WTC11 (cell line): ENCODE measurements at regions not wholly inside any gene's neighbourhood (a gene's known extent, or its start where the extent isn't known, plus 50 kb on each side); places are given as distances from the start of the nearest gene placed in this dataset.

Source experiments
- CREB1 ChIP-seq: sonication (generic); formaldehyde crosslinking; IDR thresholded peaks from 2 replicates; pipeline ENCODE4 v1.8.0; 2023; ENCODE audit warnings: mild to moderate bottlenecking, missing genetic modification reagents
- NFE2L1 ChIP-seq: sonication (generic); formaldehyde crosslinking; IDR thresholded peaks from 2 replicates; pipeline ENCODE4 v1.8.1; 2023; ENCODE audit warnings: missing genetic modification reagents
- NR2C2 ChIP-seq: sonication (generic); formaldehyde crosslinking; IDR thresholded peaks from 2 replicates; pipeline ENCODE4 v1.8.0; 2022; ENCODE audit warnings: mild to moderate bottlenecking, missing genetic modification reagents
- RORB ChIP-seq: fragments of 250-450 bp; sonication (Bioruptor Pico); IDR thresholded peaks from 2 replicates; pipeline ENCODE4 v1.9.0; 2021; ENCODE audit warnings: mild to moderate bottlenecking
- SMAD3 ChIP-seq: sonication (generic); formaldehyde crosslinking; IDR thresholded peaks from 2 replicates; pipeline ENCODE4 v1.8.0; 2022; ENCODE audit warnings: missing genetic modification reagents, mild to moderate bottlenecking, borderline replicate concordance
- TEAD1 ChIP-seq: sonication (generic); formaldehyde crosslinking; IDR thresholded peaks from 2 replicates; pipeline ENCODE4 v1.8.0; 2022; ENCODE audit warnings: mild to moderate bottlenecking, missing genetic modification reagents
- TP53 ChIP-seq: sonication (generic); formaldehyde crosslinking; IDR thresholded peaks from 2 replicates; pipeline ENCODE4 v1.8.1; 2023; ENCODE audit warnings: mild to moderate bottlenecking, missing genetic modification reagents
- TF ChIP-seq, protein P1 (sequence below): fragments of 200-600 bp; IDR thresholded peaks from 2 replicates; pipeline ENCODE4 v1.8.0; 2022; ENCODE audit warnings: antibody characterized with exemption
- TF ChIP-seq, protein P2 (sequence below): sonication (generic); formaldehyde crosslinking; IDR thresholded peaks from 2 replicates; pipeline ENCODE4 v1.8.1; 2022; ENCODE audit warnings: mild to moderate bottlenecking, moderate library complexity, missing genetic modification reagents
- TF ChIP-seq, protein P3 (sequence below): fragments of 250-450 bp; sonication (Bioruptor Pico); IDR thresholded peaks from 2 replicates; pipeline ENCODE4 v1.9.0; 2021; ENCODE audit warnings: moderate library complexity, mild to moderate bottlenecking, inconsistent platforms, borderline replicate concordance
- TF ChIP-seq, protein P4 (sequence below): sonication (generic); formaldehyde crosslinking; IDR thresholded peaks from 2 replicates; pipeline ENCODE4 v1.8.1; 2023; ENCODE audit warnings: mild to moderate bottlenecking, missing genetic modification reagents
- TF ChIP-seq, protein P5 (sequence below): sonication (generic); formaldehyde crosslinking; IDR thresholded peaks from 2 replicates; pipeline ENCODE4 v1.8.1; 2022; ENCODE audit warnings: low read depth, missing genetic modification reagents, borderline replicate concordance

DNA sequence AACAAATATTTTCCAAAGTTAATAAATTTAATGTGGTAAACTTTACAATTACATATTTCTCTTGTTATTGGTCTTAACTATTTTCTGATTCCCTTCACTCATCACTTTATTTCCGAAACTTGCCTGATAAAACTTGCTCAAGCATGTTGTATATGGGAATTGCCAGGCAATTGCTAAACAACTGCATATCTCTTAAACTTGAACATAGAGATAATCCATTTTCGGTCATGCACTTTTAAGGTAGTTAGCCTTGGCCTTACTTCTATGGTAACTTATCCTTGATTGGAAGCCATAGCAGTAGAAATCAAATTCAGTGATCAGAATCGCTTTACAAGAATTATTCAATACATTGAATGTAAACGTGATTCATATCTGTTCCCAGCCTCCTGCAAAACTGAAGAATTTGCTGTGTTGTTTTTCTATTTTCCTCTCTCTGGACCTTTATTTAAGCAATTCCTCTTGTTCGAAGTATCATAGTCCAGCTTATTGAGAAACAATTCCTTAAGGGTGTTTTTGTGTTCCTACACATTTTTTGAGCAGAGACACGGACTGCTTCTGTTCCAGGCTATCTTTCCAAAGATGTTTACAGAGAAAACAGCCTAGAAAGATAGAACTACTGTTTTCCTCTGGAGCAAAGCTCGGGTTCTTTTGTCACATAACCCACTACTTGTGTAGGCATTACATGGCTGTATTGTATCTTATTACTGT lies 674.3 kb downstream of the IRS1 start:
- TF ChIP-seq, protein P1, sequence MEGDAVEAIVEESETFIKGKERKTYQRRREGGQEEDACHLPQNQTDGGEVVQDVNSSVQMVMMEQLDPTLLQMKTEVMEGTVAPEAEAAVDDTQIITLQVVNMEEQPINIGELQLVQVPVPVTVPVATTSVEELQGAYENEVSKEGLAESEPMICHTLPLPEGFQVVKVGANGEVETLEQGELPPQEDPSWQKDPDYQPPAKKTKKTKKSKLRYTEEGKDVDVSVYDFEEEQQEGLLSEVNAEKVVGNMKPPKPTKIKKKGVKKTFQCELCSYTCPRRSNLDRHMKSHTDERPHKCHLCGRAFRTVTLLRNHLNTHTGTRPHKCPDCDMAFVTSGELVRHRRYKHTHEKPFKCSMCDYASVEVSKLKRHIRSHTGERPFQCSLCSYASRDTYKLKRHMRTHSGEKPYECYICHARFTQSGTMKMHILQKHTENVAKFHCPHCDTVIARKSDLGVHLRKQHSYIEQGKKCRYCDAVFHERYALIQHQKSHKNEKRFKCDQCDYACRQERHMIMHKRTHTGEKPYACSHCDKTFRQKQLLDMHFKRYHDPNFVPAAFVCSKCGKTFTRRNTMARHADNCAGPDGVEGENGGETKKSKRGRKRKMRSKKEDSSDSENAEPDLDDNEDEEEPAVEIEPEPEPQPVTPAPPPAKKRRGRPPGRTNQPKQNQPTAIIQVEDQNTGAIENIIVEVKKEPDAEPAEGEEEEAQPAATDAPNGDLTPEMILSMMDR = no peak
- TF ChIP-seq TEAD1 = no peak
- TF ChIP-seq NFE2L1 (CRISPR knock-in tag) = no peak
- TF ChIP-seq, protein P2, sequence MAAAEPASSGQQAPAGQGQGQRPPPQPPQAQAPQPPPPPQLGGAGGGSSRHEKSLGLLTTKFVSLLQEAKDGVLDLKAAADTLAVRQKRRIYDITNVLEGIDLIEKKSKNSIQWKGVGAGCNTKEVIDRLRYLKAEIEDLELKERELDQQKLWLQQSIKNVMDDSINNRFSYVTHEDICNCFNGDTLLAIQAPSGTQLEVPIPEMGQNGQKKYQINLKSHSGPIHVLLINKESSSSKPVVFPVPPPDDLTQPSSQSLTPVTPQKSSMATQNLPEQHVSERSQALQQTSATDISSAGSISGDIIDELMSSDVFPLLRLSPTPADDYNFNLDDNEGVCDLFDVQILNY (CRISPR knock-in tag) = no peak
- TF ChIP-seq, protein P3, sequence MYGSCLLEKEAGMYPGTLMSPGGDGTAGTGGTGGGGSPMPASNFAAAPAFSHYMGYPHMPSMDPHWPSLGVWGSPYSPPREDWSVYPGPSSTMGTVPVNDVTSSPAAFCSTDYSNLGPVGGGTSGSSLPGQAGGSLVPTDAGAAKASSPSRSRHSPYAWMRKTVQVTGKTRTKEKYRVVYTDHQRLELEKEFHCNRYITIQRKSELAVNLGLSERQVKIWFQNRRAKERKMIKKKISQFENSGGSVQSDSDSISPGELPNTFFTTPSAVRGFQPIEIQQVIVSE (CRISPR knock-in tag) = no peak
- TF ChIP-seq RORB (CRISPR knock-in tag) = no peak
- TF ChIP-seq, protein P4, sequence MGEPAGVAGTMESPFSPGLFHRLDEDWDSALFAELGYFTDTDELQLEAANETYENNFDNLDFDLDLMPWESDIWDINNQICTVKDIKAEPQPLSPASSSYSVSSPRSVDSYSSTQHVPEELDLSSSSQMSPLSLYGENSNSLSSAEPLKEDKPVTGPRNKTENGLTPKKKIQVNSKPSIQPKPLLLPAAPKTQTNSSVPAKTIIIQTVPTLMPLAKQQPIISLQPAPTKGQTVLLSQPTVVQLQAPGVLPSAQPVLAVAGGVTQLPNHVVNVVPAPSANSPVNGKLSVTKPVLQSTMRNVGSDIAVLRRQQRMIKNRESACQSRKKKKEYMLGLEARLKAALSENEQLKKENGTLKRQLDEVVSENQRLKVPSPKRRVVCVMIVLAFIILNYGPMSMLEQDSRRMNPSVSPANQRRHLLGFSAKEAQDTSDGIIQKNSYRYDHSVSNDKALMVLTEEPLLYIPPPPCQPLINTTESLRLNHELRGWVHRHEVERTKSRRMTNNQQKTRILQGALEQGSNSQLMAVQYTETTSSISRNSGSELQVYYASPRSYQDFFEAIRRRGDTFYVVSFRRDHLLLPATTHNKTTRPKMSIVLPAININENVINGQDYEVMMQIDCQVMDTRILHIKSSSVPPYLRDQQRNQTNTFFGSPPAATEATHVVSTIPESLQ (CRISPR knock-in tag) = no peak
- TF ChIP-seq, protein P5, sequence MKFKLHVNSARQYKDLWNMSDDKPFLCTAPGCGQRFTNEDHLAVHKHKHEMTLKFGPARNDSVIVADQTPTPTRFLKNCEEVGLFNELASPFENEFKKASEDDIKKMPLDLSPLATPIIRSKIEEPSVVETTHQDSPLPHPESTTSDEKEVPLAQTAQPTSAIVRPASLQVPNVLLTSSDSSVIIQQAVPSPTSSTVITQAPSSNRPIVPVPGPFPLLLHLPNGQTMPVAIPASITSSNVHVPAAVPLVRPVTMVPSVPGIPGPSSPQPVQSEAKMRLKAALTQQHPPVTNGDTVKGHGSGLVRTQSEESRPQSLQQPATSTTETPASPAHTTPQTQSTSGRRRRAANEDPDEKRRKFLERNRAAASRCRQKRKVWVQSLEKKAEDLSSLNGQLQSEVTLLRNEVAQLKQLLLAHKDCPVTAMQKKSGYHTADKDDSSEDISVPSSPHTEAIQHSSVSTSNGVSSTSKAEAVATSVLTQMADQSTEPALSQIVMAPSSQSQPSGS = no peak
- no peak for TF ChIP-seq TP53 (CRISPR knock-in tag)
- no peak for TF ChIP-seq SMAD3
- TF ChIP-seq CREB1 (CRISPR knock-in tag) = no peak
- no peak for TF ChIP-seq NR2C2 (CRISPR knock-in tag)
